Suprapubic skin (tissue), 4 donors: ENCODE measurements at regions not wholly inside any gene's neighbourhood (a gene's known extent, or its start where the extent isn't known, plus 50 kb on each side); places are given as distances from the start of the nearest gene placed in this dataset.

ENCODE experiments used
- EP300 ChIP-seq: sonication (generic); formaldehyde crosslinking; IDR thresholded peaks from one replicate; pipeline ENCODE4 v1.6.1; 2017; ENCODE audit warnings: antibody characterized with exemption
- POLR2A ChIP-seq, 2 donors: fragments of 450-650 bp; IDR thresholded peaks; one replicate each; pipeline ENCODE4 v1.6.1; 2017; ENCODE audit warnings: antibody characterized with exemption in 2 of 2, mild to moderate bottlenecking in 2 of 2, moderate library complexity in 2 of 2
- POLR2AphosphoS5 ChIP-seq, 3 donors: sonication (generic); formaldehyde crosslinking; IDR thresholded peaks; one replicate each; pipeline ENCODE4 v1.6.1; 2017; ENCODE audit warnings: antibody characterized with exemption in 3 of 3
- TF ChIP-seq, protein P1 (sequence below), 2 donors: fragments of 200-600 bp in 1 of 2; fragments of 450-650 bp in 1 of 2; sonication (generic) in 1 of 2; IDR thresholded peaks; one replicate each; pipeline ENCODE4 v1.5.1; 2016 to 2019; ENCODE audit warnings: antibody characterized with exemption in 2 of 2, mild to moderate bottlenecking in 1 of 2, moderate library complexity in 1 of 2

DNA sequence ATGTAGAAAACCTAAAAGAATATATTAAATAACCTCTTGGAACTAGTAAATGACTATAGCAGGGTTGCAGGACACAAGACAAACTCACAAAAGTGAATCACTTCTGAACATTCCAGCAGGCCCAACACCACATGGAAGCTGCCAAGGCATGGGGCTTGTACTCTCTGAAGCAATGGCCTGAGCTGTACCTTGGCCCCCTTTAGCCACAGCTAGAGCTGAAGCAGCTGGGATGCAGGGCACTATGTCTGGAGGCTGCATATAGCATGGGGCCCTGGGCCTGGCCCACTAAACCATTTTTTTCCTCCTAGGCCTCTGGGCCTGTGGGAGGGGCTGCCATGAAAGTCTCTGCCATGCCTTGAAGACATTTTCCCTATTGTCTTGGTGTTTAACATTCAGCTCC is 1067.3 kb downstream of the LRFN5 start:
- no peak for TF ChIP-seq POLR2AphosphoS5 (IDR thresholded peaks at IDR 0.05)
- TF ChIP-seq POLR2A (IDR thresholded peaks at IDR 0.05): no peak
- TF ChIP-seq, protein P1, sequence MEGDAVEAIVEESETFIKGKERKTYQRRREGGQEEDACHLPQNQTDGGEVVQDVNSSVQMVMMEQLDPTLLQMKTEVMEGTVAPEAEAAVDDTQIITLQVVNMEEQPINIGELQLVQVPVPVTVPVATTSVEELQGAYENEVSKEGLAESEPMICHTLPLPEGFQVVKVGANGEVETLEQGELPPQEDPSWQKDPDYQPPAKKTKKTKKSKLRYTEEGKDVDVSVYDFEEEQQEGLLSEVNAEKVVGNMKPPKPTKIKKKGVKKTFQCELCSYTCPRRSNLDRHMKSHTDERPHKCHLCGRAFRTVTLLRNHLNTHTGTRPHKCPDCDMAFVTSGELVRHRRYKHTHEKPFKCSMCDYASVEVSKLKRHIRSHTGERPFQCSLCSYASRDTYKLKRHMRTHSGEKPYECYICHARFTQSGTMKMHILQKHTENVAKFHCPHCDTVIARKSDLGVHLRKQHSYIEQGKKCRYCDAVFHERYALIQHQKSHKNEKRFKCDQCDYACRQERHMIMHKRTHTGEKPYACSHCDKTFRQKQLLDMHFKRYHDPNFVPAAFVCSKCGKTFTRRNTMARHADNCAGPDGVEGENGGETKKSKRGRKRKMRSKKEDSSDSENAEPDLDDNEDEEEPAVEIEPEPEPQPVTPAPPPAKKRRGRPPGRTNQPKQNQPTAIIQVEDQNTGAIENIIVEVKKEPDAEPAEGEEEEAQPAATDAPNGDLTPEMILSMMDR (IDR thresholded peaks at IDR 0.05): no peak
- TF ChIP-seq EP300: no peak
